Naive B cell (primary cell): ENCODE measurements at regions not wholly inside any gene's neighbourhood (a gene's known extent, or its start where the extent isn't known, plus 50 kb on each side); places are given as distances from the start of the nearest gene placed in this dataset.
A peak's percentile ranks its signal among the peaks of the same experiment; 100 is the strongest.

Experiments
- ATAC-seq, 2 donors: fragments of 150-1000 bp; cut with Tn5 transposase; 2 replicates each; pipeline ENCODE4 v1.10.0; 2021; ENCODE audit warnings: low read depth in 2 of 2, mild to moderate bottlenecking in 2 of 2, moderate library complexity in 2 of 2
- DNase-seq: peaks from one replicate; pipeline ENCODE4 v3.0.0; 2022
- H3K27ac Mint-ChIP-seq, 6 donors: one replicate each; pipeline ENCODE4 v1.8.0; 2020 to 2022; ENCODE audit warnings: mild to moderate bottlenecking in 6 of 6, mixed read lengths in 6 of 6, moderate library complexity in 5 of 6, inconsistent platforms in 2 of 6
- H3K27me3 Mint-ChIP-seq, 3 donors: one replicate each; pipeline ENCODE4 v1.8.0; 2021 to 2022; ENCODE audit warnings: mixed read lengths in 3 of 3, mild to moderate bottlenecking in 1 of 3
- H3K36me3 Mint-ChIP-seq, 2 donors: one replicate each; pipeline ENCODE4 v1.8.0; 2020 to 2022; ENCODE audit warnings: mixed read lengths in 2 of 2, inconsistent platforms in 1 of 2, mild to moderate bottlenecking in 1 of 2
- H3K4me1 Mint-ChIP-seq, 3 donors: one replicate each; pipeline ENCODE4 v1.8.0; 2020 to 2022; ENCODE audit warnings: mixed read lengths in 3 of 3, inconsistent platforms in 1 of 3, mild to moderate bottlenecking in 1 of 3, moderate library complexity in 1 of 3
- H3K4me3 Mint-ChIP-seq, 8 donors: one replicate each; pipeline ENCODE4 v1.8.0; 2020 to 2022; ENCODE audit warnings: mild to moderate bottlenecking in 8 of 8, mixed read lengths in 8 of 8, moderate library complexity in 8 of 8, inconsistent platforms in 2 of 8
- H3K9me3 Mint-ChIP-seq, 7 donors: one replicate each; pipeline ENCODE4 v1.8.0; 2020 to 2022; ENCODE audit warnings: mixed read lengths in 7 of 7, mild to moderate bottlenecking in 5 of 7, inconsistent platforms in 2 of 7, moderate library complexity in 1 of 7

DNA sequence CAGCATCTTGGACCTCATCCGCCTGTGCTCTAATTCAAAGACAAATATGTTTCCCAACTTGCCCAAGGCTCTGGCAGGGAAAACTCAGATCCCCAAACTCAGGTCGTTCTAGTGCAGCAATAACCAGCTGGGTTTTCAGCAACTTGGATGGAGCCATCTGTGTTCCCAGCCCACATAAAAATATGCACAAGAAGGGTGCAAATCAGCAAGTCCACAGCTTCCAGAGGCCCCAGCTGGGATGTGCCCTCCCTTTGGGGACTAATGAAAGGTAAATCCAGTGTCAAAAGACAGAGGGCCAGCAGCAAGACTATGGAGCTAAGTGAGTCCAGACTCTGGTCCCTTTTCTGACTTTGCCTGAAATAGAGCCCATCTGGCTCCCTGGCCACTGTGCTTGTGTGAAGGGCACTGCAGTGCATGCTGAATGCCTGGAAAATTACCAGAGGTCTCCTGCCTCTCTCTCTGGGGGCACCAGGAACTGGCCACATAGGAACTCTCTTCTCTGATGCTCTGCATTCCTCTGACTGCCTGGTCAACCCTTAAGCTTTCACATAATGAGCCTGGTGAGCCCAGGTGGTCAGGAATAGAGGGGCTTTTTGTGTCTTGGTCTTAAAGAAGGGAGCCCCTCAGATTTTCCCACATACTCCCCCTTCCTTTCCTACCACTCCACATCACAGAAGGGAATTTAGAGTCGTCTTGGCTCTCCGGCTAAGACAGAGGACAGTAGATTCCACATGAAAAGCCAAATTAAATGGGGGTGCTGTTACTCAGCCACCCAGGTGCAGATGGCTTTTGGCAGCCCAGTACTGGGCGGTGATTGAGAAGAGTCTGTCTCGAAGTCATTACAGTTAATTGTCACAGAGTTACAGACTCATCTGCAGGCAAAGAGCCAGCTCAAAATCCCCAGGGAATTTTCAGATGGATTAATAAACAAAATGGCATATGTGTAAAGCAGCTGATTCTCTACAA, 88.1 kb upstream of the C1orf21 start:
- no peak for ATAC-seq

DNA sequence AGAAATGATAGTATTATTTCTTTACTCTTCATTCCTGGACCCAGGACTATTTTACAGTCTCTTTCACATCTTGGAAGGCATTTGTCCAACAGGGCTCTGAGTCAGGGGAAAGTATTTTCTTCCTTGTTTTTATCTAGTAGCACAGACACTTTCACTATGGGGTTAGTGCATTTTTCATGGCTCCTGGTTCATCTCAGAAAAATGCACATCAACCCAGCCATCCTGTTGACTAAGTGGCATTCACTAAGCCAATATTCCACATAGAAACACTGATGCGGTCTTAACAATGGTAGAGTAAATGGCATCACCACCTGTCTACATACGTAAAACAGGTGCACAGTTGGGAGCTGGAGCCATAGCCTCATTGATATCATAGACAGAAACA, 87.4 kb upstream of the C1orf21 start:
- Mint-ChIP-seq H3K36me3 (no peaks in the 10 kb centered on the region), H3K4me1 (no peaks in the 10 kb centered on the region)
- ATAC-seq: no peak

More for the DNA sequence above, 88.1 kb upstream of the C1orf21 start:
- H3K36me3 Mint-ChIP-seq: no peaks in the 10 kb centered on the region
- no peak overlapping the region for H3K27ac Mint-ChIP-seq
- peaks cover 0 to 5% (median 0%) of the 10 kb centered on the region in 3 donors for H3K27me3 Mint-ChIP-seq
- no peaks in the 10 kb centered on the region for H3K4me1 Mint-ChIP-seq
- DNase-seq: no peak
- H3K9me3 Mint-ChIP-seq: peaks cover 0 to 5% (median 0%) of the 10 kb centered on the region in 7 donors
- H3K4me3 Mint-ChIP-seq: no peak overlapping the region

DNA sequence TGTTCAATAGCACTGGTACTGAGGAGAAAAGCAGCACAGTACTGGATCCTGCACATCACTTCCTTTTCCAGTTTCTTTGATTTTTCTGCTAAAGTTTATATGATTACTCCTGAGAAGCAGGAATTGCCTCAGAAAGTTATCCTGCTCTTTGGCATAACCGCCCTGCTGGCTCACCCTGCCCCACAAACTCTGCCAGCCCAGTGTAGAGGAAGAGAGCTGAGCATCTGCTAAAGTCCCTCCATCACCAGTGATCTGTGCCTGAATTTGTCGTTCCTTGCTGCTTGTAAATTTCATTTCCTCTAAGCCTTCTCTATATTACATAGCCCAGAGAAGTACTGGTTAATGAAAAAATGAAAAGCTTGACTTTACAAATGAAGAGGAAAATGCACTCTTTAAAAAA, 87.0 kb upstream of the C1orf21 start:
- DNase-seq (no peak), ATAC-seq (no peak)
- no peaks in the 10 kb centered on the region for H3K36me3 Mint-ChIP-seq
- H3K27me3 Mint-ChIP-seq: no peaks in the 10 kb centered on the region
- H3K27ac Mint-ChIP-seq: no peak overlapping the region
- H3K9me3 Mint-ChIP-seq: peaks cover 0 to 7% (median 0%) of the 10 kb centered on the region in 7 donors
- H3K4me3 Mint-ChIP-seq: no peak overlapping the region
- H3K4me1 Mint-ChIP-seq: no peaks in the 10 kb centered on the region

More for the DNA sequence above, 87.4 kb upstream of the C1orf21 start:
- Mint-ChIP-seq H3K27ac (no peak overlapping the region), H3K9me3 (peaks cover 0 to 7% (median 0%) of the 10 kb centered on the region in 7 donors), H3K4me3 (no peak overlapping the region), H3K27me3 (peaks cover 0 to 3% (median 0%) of the 10 kb centered on the region in 3 donors)
- DNase-seq: no peak

DNA sequence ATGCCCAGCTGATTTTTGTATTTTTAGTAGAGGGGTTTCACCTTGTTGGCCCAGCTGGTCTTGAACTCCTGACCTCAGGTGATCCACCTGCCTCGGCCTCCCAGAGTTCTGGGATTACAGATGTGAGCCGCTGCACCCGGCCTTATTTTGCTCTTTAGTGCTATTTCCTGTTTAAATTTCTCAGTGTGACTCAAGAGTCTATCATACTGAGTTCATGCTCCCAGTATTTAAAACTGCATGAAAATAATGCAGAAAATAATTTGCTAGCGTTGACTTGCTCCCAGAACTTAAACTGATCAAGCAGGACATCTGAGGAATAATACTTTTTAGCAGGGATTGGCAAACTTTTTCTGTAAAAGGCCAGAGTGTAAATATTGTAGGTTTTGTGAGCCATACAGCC, 86.4 kb upstream of the C1orf21 start:
- Mint-ChIP-seq H3K36me3 (no peaks in the 10 kb centered on the region), H3K4me1 (no peaks in the 10 kb centered on the region), H3K4me3 (no peak overlapping the region), H3K9me3 (peaks cover 0 to 7% (median 0%) of the 10 kb centered on the region in 7 donors), H3K27ac (peak overlapping the region in 1 of 6 donors; percentile 51), H3K27me3 (no peaks in the 10 kb centered on the region)
- no peak for DNase-seq
- no peak for ATAC-seq

DNA sequence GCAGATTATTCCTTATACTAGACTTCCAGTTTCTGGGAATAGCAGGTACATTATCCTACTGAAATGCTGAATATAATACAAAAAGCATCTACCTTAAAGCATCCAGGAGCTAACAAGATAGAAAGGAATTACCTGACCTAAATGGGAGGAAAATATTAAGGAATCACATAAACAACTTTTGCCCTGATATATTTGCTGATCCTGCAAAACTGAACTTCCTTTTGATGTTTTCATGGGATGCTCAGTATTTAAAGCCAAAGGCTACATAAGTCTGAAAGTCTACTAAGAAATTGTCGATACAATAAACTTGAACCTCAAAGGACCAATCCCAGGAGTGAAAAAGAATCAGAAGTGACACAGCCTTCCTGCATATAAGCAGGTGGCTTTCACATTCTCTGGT, 85.6 kb upstream of the C1orf21 start:
- Mint-ChIP-seq H3K27me3 (no peaks in the 10 kb centered on the region), H3K36me3 (no peaks in the 10 kb centered on the region), H3K27ac (no peak overlapping the region), H3K4me3 (no peak overlapping the region), H3K4me1 (no peaks in the 10 kb centered on the region), H3K9me3 (peaks cover 0 to 7% (median 0%) of the 10 kb centered on the region in 7 donors)
- DNase-seq (no peak), ATAC-seq (no peak)

DNA sequence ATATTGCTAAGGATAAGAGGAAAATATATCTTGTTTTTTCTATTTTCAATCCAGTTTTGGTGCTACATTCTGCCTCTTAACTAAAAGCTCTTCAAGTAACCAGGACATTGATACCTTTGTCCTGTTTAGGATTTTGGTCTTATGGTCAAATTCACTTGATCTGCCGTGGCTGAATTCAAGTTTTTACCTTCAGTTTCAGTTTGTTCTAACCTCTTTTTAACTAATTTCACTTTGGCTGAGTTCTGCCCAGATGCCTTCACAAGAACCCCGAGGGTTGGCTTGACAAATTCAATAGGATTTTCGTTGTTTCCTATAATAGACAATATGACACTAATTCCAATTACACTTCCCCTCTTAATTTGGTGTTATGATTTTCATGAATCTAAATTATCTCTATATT, 84.5 kb upstream of the C1orf21 start:
- DNase-seq: no peak
- peaks cover 0 to 8% (median 0%) of the 10 kb centered on the region in 7 donors for H3K9me3 Mint-ChIP-seq
- no peak overlapping the region for H3K27ac Mint-ChIP-seq
- H3K4me1 Mint-ChIP-seq: no peaks in the 10 kb centered on the region
- H3K4me3 Mint-ChIP-seq: no peak overlapping the region
- H3K27me3 Mint-ChIP-seq: no peaks in the 10 kb centered on the region
- H3K36me3 Mint-ChIP-seq: no peaks in the 10 kb centered on the region
- ATAC-seq: no peak

DNA sequence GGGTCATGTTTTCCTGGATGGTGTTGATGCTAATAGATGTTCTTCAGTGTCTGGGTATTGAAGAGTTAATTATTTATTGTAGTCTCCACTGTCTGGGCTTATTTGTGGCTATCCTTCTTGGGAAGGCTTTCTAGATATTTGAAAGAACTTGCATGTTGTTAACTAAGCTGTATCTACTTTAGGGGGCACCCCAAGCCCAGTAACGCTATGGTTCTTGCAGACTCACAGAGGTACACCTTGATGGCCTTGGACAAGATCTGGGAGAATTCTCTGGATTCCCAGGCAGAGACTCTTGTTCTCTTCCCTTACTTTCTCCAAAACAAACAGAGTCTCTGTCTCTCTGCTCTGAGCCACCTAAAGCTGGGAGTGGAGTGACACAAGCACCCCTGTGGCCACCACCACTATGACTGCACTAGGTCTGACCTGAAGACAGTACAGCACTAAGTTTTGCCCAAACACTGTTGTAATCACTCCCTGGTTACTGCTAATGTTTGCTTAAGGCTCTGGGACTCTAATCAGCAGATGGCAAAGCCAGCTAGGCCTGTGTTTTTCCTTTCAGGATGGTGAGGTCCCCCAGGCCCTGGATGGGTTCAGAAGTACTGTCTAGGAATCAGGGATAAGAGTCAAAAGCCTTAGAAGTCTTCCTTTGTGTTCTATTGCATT, 76.5 kb upstream of the C1orf21 start:
- Mint-ChIP-seq H3K36me3 (no peaks in the 10 kb centered on the region), H3K4me3 (no peak overlapping the region), H3K27ac (no peak overlapping the region), H3K9me3 (peaks cover 0 to 4% (median 0%) of the 10 kb centered on the region in 7 donors), H3K4me1 (no peaks in the 10 kb centered on the region), H3K27me3 (peaks cover 0 to 10% (median 4%) of the 10 kb centered on the region in 3 donors)
- DNase-seq (no peak), ATAC-seq (no peak)

DNA sequence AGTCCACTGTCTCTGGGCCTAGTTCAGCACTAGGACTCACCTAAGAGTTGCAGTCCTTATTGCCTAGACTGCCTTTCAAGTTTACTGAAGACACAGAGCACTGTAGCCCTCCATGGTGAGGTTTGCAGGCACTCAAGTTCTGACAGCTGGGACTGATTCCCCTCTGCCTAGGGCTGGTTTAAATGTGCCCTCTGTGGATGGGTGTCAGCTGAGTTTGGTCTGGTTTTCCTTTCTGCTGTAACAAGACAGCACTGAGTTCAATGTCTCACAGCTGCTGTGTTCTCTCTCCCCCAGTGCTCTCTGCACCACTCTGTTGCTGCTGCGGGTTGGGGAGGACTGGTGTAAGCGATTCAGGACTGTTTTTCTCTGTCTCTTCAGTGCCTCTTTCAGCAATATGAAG, 75.2 kb upstream of the C1orf21 start:
- no peak for ATAC-seq
- Mint-ChIP-seq H3K4me3 (no peak overlapping the region), H3K4me1 (no peaks in the 10 kb centered on the region), H3K36me3 (no peaks in the 10 kb centered on the region), H3K27ac (no peak overlapping the region), H3K9me3 (peaks cover 0 to 4% (median 0%) of the 10 kb centered on the region in 7 donors), H3K27me3 (peaks cover 7 to 10% (median 10%) of the 10 kb centered on the region in 3 donors)
- DNase-seq: no peak

DNA sequence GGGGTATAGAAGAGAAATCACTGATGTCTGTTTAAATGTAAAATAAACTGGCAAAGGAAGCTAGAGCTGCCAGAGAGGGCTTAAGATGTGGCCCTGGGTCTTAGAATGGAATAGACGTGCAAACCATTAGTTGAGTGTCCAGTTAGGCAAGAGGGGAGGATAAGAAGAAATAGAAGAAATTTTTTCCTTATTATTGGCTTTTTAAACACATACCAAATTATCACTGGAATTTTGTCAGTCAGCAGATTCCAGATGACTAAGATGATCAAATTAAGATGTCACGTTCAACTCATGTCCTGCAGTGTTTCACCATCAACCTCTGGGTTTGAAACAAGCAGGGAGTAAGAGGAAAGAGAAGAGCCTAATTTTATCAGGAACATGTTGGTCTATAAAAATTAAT, 71.6 kb upstream of the C1orf21 start:
- H3K4me1 Mint-ChIP-seq: no peaks in the 10 kb centered on the region
- H3K27ac Mint-ChIP-seq: no peak overlapping the region
- ATAC-seq: no peak
- H3K4me3 Mint-ChIP-seq: no peak overlapping the region
- H3K36me3 Mint-ChIP-seq: no peaks in the 10 kb centered on the region
- no peak for DNase-seq
- H3K27me3 Mint-ChIP-seq: peaks cover 7 to 10% (median 10%) of the 10 kb centered on the region in 3 donors
- no peaks in the 10 kb centered on the region for H3K9me3 Mint-ChIP-seq

DNA sequence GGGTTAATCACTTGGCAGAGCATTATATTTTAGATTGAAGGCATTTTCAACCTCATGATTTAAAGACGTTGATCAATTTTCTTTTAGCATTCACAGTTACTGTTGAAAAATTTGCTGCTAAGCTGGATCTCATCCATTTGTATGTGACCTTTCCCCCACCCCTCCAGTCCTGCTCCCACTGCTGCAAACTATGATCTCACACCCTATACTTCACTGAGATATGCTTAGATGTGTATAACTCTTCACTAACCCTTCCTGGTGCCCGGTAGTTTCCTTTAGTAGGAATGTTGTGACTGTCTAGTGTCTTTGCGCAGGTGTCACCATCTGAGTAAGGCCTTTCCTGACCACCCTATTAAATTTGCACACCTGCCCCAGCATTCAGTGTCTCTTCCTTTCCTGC, 67.0 kb upstream of the C1orf21 start:
- no peaks in the 10 kb centered on the region for H3K9me3 Mint-ChIP-seq
- DNase-seq: no peak
- peaks cover 0 to 10% (median 7%) of the 10 kb centered on the region in 3 donors for H3K27me3 Mint-ChIP-seq

DNA sequence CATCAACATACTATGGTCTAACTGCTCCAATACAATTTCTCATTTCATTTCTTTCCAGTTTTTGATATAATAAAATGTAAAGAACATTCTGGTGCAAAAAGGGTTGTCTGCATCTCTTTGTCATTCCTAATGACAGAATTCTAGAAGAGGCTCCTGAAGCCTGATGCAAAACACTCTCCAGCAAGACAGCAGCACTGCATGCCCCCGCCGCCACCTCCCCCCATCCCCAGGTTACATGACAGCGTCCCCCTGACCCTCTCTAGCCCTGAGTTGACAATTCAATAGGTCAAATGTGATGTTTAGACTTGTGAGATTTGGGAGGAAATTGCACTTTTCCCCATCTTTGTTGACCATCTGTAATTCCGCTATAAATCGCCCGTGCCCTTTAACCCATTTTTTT, 64.6 kb upstream of the C1orf21 start:
- Mint-ChIP-seq H3K4me1 (no peaks in the 10 kb centered on the region), H3K9me3 (no peaks in the 10 kb centered on the region), H3K36me3 (no peaks in the 10 kb centered on the region), H3K4me3 (no peak overlapping the region), H3K27ac (peak overlapping the region in 1 of 6 donors; percentile 58), H3K27me3 (no peaks in the 10 kb centered on the region)
- no peak for ATAC-seq
- no peak for DNase-seq

More for the DNA sequence above, 67.0 kb upstream of the C1orf21 start:
- Mint-ChIP-seq H3K4me1 (no peaks in the 10 kb centered on the region), H3K27ac (no peak overlapping the region), H3K4me3 (no peak overlapping the region), H3K36me3 (no peaks in the 10 kb centered on the region)
- no peak for ATAC-seq

DNA sequence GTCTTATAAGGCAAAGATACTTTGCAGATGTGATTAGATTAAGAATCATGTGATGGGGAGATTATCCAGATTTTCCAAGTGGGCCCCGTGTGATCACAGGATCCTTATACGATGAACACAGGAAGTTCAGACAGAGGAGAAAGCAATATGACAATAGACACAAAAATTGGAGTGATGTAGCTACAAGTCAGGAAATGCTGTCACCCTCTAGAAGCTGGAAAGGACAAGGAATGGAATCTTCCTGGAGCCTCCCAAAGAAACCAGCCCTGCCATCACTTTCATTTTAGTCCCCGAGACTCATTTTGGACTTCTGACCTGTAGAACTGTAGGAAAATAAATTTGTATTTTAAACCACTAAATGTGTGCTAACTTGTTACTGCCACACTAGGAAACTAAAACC, 61.9 kb upstream of the C1orf21 start:
- DNase-seq: no peak
- Mint-ChIP-seq H3K4me1 (no peaks in the 10 kb centered on the region), H3K36me3 (no peaks in the 10 kb centered on the region), H3K4me3 (no peak overlapping the region), H3K27ac (no peak overlapping the region), H3K9me3 (peaks cover 0 to 3% (median 0%) of the 10 kb centered on the region in 7 donors), H3K27me3 (peaks cover 5 to 13% (median 9%) of the 10 kb centered on the region in 3 donors)
- ATAC-seq: no peak

DNA sequence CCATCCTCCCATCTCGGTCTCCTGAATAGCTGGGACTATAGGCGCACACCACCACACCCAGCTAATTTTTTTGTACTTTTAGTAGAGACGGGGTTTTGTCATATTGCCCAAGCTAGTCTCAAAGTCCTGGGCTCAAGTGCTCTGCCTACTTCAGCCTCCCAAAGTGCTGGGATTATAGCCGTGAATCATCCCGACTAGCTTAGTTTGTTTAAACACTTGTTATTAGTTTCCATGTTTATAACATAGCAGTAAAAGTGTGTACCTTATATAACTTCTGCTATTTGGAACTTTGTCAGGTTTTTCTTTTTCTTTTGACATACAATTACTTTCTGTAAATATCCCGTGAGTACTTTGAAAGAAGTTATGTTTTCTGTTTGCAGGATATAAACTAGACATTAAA, 60.6 kb upstream of the C1orf21 start:
- Mint-ChIP-seq H3K36me3 (no peaks in the 10 kb centered on the region), H3K4me3 (no peak overlapping the region), H3K27me3 (peaks cover 5 to 13% (median 9%) of the 10 kb centered on the region in 3 donors), H3K9me3 (peaks cover 0 to 3% (median 0%) of the 10 kb centered on the region in 7 donors), H3K4me1 (no peaks in the 10 kb centered on the region), H3K27ac (no peak overlapping the region)
- ATAC-seq (no peak), DNase-seq (no peak)
